NOMO-1 treated with DMSO at 0.1 percent for 48 hours (cell line): ENCODE measurements at regions not wholly inside any gene's neighbourhood (a gene's known extent, or its start where the extent isn't known, plus 50 kb on each side); places are given as distances from the start of the nearest gene placed in this dataset.

Experiments
- DNase-seq: peaks from one replicate; lab custom pipeline; 2025; ENCODE audit not compliant: unreplicated experiment; lab: John Stamatoyannopoulos, UW

DNA sequence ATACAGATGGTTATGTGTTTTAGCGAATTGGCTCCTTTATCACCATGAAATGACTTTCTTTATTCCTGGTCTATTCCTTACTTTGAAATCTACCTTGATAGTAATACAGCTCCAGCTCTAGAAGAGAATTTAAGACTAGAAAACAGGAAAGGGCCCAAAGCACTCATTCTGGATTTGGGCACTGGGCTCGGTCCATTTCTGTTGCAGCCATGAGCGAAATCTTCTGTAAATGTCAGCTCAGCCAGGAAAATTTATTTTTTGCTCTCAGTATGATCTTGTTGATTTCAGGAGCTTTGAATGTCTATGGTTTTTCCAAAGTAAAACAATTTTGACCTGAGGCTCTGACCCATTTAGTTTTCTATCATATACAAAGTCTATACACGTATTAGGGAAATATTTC is 104.1 kb downstream of the DIRAS2 start:
- no peak for DNase-seq

DNA sequence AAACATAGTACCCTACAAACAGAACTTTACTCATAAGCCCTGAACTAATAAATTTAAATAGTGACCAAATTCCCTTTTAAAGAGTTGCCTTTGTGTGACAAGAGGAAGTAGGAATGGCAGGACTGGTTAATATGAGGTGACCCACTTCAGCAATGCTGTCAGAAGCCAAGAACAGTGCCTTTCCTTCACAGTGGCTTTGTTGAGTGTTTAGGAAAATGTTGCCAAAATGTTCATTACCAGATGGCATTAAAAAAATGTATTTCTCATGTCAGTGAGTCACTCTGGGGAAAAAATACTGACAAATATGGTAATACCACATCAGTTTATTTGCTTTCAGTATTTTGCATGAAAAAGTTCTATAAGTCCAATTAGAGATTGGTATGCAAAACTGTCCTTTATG is 103.3 kb downstream of the DIRAS2 start:
- no peak for DNase-seq

GRCh38 chr9:90540734-90541133 is 101.9 kb downstream of the DIRAS2 start:
- DNase-seq, result no peak

- DNase-seq, result no peak
These were observed 98.1 kb downstream of the DIRAS2 start for GRCh38 chr9:90544488-90544887.

- no peak for DNase-seq
These were observed 96.4 kb downstream of the DIRAS2 start for GRCh38 chr9:90546200-90546599.

DNA sequence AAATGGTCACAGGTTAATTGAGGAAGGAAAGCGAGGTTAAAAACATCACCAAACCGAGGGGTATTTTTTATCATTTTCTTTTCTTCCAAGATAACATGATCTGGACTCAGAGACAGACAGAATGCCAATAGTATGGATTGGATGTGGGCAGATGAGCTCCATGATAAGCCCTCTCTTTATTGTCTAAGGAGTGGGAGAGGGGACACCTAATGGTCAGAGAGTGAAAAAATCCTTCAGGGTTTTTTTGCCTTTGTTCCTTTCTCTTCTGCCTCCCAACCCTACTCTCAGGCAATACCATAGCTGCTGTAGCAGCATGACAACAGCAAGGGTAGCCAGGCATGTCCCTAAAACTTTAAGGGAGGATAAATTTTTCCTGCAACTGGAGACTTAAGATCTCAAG is 94.7 kb downstream of the DIRAS2 start:
- DNase-seq, result no peak

DNA sequence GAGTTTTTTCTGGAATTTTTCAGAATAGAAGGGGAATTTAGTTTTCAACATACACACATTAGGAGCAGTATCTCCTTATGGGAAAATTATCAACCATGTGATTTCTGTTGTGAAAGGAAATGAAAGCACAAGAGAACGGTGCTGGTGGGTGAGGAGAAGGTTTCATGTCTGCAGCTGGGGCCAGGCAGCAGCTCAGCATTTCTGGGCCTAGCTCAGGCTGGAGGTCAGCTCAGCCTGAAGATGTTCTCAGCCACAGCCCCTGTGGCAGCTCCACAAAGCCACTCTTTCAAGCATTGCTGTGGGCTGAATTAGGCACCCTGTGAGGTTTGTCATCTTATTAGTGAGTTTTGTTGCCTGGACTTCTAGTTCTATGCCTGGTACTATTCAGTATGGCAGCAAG is 90.3 kb downstream of the DIRAS2 start:
- DNase-seq, result no peak

DNA sequence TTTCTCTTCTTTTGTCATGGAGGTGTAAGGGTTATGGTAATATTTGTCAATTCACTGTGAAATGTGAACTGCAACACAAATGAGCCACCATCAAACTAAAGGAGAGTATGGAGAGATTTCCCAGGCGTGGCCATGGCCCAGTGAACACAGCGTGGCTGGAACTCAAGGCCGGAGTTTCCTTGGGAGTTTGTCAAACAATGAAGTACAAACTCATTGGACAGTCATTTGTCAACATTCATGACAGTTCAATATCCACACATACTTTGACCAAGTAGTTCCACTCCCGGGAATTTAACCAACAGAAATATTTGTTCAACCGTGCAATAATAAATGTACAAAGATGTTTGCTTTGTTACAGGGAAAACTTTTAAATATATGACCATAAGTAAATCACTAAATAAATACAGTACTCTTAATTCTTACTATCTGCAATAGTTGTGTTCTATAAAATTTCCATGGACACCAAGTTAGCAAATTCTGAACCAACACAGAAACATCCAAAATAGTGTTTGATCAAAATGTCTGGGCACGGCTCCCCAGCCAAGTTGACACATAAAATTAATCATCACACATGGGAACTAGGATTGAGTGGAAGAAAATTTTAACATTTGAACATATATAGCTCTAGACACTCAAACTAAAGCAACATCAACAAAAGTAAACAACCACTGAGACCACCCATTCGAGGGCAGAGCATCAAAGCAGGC is 87.1 kb downstream of the DIRAS2 start:
- DNase-seq, result no peak

- no peak for DNase-seq
These were observed 85.5 kb downstream of the DIRAS2 start for GRCh38 chr9:90556897-90557675.

DNA sequence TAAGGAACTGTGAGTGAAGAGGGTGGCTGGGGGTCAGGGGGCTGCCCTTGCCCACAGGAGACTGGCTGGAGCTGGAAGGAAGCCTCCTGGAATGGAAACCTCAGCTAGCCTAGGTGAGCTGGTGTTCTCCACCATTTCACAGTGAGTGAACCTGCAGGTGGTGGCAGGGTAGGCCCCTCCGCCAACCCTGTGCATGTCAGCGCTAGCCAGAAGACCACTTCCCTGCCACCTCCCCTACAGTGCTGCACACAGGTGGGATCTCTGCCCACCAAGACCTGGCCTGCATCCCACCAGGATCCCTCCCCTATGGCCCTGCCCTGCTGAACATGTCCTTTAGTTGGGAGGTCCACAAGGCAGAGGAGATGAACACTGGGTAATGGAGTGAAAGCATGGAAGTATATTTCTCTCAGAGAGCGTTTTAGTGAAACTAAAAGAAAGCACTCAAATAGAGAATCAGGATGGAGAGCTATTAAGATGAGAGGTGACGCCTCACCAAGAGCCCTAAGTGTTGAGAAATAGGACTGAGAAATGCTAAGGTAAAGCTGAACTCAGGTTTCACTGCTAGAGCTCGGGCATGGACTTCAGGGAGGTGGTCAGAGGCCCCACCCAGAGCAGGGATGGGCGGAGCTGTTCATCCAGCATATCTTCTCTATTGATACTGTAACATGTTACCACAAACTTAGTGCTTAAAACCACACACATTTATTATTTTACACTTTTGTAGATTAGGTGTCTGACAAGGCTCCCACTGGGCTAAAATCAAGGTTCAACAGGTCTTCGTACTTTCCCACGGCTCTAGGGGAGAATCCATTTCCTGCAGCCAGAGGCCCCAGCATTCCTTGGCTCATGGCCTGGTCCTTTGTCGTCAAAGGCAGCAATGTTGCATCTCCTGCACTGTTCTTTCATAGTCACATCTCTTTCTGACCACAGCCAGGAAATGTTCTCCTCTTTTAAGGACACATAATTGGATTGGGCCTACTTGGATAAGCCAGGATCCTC is 83.2 kb downstream of the DIRAS2 start:
- no peak for DNase-seq
